ENCODE measurements at regions not wholly inside any gene's neighbourhood (a gene's known extent, or its start where the extent isn't known, plus 50 kb on each side); places are given as distances from the start of the nearest gene placed in this dataset.
A peak's percentile ranks its signal among the peaks of the same experiment; 100 is the strongest.

DNA sequence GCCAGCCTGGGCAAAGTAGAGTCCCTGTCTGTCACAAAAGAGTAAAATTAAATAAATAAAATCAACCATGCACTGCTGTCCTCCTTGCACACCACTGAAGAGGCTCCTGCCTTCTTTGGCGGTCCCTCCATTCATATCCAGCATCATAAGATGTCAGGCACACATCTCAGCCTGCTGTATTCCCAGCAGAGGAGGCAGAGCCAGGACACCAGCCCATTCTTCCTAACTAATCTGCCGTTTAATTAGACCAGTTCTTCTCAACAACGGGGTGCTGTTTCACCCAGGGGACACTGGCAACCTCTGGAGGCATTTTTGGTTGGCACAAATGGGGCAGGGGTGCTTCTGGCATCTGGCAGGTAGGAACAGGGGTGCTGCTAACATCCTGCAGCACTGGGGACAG is 119.7 kb downstream of the ETS2 start:
- peak overlapping the region in 1 of 2 donors; percentile 42 for H3K27ac ChIP-seq (ENCODE audit: low read depth in 1 of 2, low read length in 2 of 2)
- DNase-seq (ENCODE audit: low spot score) = no peak
- 77% methylated on average over 3 of the region's 3 CpGs for WGBS
- no peak for TF ChIP-seq GABPA (IDR thresholded peaks at IDR 0.05 in 1 of 2, conservative IDR thresholded peaks at IDR 0.05 in 1 of 2)
- TF ChIP-seq, protein P1, sequence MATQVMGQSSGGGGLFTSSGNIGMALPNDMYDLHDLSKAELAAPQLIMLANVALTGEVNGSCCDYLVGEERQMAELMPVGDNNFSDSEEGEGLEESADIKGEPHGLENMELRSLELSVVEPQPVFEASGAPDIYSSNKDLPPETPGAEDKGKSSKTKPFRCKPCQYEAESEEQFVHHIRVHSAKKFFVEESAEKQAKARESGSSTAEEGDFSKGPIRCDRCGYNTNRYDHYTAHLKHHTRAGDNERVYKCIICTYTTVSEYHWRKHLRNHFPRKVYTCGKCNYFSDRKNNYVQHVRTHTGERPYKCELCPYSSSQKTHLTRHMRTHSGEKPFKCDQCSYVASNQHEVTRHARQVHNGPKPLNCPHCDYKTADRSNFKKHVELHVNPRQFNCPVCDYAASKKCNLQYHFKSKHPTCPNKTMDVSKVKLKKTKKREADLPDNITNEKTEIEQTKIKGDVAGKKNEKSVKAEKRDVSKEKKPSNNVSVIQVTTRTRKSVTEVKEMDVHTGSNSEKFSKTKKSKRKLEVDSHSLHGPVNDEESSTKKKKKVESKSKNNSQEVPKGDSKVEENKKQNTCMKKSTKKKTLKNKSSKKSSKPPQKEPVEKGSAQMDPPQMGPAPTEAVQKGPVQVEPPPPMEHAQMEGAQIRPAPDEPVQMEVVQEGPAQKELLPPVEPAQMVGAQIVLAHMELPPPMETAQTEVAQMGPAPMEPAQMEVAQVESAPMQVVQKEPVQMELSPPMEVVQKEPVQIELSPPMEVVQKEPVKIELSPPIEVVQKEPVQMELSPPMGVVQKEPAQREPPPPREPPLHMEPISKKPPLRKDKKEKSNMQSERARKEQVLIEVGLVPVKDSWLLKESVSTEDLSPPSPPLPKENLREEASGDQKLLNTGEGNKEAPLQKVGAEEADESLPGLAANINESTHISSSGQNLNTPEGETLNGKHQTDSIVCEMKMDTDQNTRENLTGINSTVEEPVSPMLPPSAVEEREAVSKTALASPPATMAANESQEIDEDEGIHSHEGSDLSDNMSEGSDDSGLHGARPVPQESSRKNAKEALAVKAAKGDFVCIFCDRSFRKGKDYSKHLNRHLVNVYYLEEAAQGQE (IDR thresholded peaks at IDR 0.05) = no peak
- no peaks in the 10 kb centered on the region for H3K9me3 ChIP-seq (ENCODE audit: control insufficient read depth in 4 of 4, low read length in 3 of 4)
- H3K9ac ChIP-seq (ENCODE audit: low read depth in 1 of 2, low read length in 2 of 2) = no peak overlapping the region
- H3K4me1 ChIP-seq (ENCODE audit: control insufficient read depth in 4 of 4, insufficient read depth in 4 of 4, low read length in 3 of 4) = peaks cover 0 to 3% (median 0%) of the 10 kb centered on the region in 4 donors
- H3K36me3 ChIP-seq (ENCODE audit: control insufficient read depth in 4 of 4, insufficient read depth in 3 of 4, low read depth in 1 of 4, low read length in 3 of 4) = no peaks in the 10 kb centered on the region
- H3K4me3 ChIP-seq (ENCODE audit: low read depth in 1 of 3, low read length in 3 of 3) = no peak overlapping the region
- H3K27me3 ChIP-seq (ENCODE audit: control insufficient read depth in 4 of 4, insufficient read depth in 4 of 4, low read length in 3 of 4) = no peaks in the 10 kb centered on the region

DNA sequence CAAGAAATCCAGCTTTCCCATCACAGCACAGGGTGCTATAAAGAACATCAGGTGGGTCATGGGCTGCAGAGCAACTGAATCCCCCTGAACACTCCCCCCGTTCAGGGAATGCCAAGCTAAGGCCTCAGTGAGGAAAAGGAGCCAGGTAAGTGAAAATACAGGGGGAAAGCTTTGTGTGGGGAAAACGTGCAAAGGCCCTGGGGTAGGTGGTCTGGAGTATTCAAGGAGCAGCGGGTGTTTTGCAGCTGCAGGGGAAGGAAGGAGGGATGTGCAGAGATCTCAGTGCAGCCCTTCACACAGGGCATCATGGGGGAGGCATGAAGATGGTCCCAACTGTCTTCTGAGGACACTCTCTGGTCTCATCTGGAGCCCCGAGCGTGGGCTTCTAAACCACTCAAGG is 119.2 kb downstream of the ETS2 start:
- Histone ChIP-seq H3K27ac (ENCODE audit: low read depth in 1 of 2, low read length in 2 of 2) (no peak overlapping the region), H3K4me3 (ENCODE audit: low read depth in 1 of 3, low read length in 3 of 3) (no peak overlapping the region), H3K36me3 (ENCODE audit: control insufficient read depth in 4 of 4, insufficient read depth in 3 of 4, low read depth in 1 of 4, low read length in 3 of 4) (no peaks in the 10 kb centered on the region), H3K9me3 (ENCODE audit: control insufficient read depth in 4 of 4, low read length in 3 of 4) (no peaks in the 10 kb centered on the region), H3K27me3 (ENCODE audit: control insufficient read depth in 4 of 4, insufficient read depth in 4 of 4, low read length in 3 of 4) (no peaks in the 10 kb centered on the region), H3K4me1 (ENCODE audit: control insufficient read depth in 4 of 4, insufficient read depth in 4 of 4, low read length in 3 of 4) (peaks cover 0 to 3% (median 0%) of the 10 kb centered on the region in 4 donors), H3K9ac (ENCODE audit: low read depth in 1 of 2, low read length in 2 of 2) (no peak overlapping the region)
- TF ChIP-seq FOXA1 (IDR thresholded peaks at IDR 0.05) = no peak
- TF ChIP-seq FOXA2 (IDR thresholded peaks at IDR 0.05) = no peak
- TF ChIP-seq, protein P2, sequence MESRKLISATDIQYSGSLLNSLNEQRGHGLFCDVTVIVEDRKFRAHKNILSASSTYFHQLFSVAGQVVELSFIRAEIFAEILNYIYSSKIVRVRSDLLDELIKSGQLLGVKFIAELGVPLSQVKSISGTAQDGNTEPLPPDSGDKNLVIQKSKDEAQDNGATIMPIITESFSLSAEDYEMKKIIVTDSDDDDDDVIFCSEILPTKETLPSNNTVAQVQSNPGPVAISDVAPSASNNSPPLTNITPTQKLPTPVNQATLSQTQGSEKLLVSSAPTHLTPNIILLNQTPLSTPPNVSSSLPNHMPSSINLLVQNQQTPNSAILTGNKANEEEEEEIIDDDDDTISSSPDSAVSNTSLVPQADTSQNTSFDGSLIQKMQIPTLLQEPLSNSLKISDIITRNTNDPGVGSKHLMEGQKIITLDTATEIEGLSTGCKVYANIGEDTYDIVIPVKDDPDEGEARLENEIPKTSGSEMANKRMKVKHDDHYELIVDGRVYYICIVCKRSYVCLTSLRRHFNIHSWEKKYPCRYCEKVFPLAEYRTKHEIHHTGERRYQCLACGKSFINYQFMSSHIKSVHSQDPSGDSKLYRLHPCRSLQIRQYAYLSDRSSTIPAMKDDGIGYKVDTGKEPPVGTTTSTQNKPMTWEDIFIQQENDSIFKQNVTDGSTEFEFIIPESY (IDR thresholded peaks at IDR 0.05) = no peak
- no peak for TF ChIP-seq TAF1 (conservative IDR thresholded peaks at IDR 0.05)
- TF ChIP-seq, protein P3, sequence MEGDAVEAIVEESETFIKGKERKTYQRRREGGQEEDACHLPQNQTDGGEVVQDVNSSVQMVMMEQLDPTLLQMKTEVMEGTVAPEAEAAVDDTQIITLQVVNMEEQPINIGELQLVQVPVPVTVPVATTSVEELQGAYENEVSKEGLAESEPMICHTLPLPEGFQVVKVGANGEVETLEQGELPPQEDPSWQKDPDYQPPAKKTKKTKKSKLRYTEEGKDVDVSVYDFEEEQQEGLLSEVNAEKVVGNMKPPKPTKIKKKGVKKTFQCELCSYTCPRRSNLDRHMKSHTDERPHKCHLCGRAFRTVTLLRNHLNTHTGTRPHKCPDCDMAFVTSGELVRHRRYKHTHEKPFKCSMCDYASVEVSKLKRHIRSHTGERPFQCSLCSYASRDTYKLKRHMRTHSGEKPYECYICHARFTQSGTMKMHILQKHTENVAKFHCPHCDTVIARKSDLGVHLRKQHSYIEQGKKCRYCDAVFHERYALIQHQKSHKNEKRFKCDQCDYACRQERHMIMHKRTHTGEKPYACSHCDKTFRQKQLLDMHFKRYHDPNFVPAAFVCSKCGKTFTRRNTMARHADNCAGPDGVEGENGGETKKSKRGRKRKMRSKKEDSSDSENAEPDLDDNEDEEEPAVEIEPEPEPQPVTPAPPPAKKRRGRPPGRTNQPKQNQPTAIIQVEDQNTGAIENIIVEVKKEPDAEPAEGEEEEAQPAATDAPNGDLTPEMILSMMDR (IDR thresholded peaks at IDR 0.05; ENCODE audit: low read depth, low read length, missing input control) = no peak
- TF ChIP-seq, protein P4, sequence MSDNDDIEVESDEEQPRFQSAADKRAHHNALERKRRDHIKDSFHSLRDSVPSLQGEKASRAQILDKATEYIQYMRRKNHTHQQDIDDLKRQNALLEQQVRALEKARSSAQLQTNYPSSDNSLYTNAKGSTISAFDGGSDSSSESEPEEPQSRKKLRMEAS (IDR thresholded peaks at IDR 0.05) = no peak
- TF ChIP-seq NR2F2 (IDR thresholded peaks at IDR 0.05) = no peak
- TF ChIP-seq HNF4A (conservative IDR thresholded peaks at IDR 0.05) = no peak
- no peak for TF ChIP-seq RXRA (IDR thresholded peaks at IDR 0.05)
- WGBS = 94% methylated on average over 5 of the region's 5 CpGs
- DNase-seq (ENCODE audit: low spot score) = no peak
